GM12878 (cell line): ENCODE measurements at regions not wholly inside any gene's neighbourhood (a gene's known extent, or its start where the extent isn't known, plus 50 kb on each side); places are given as distances from the start of the nearest gene placed in this dataset.

Experiments used
- ATAC-seq: fragments of 200-7000 bp; cut with Tn5 transposase; 3 replicates; pipeline ENCODE4 v1.9.1; 2020; ENCODE audit warnings: mild to moderate bottlenecking, moderate library complexity
- BruUV-seq: library from RNA; stranded (reverse); fragments of 400-500 nt; replicated peaks from 2 replicates; lab custom pipeline; 2021; lab: Mats Ljungman, UMichigan
- CTCF ChIA-PET: fragments of 300-600 bp; sonication (Branson Sonifier 250); formaldehyde crosslinking; extraction: SDS; loops from one replicate; lab custom pipeline; 2021; ENCODE audit warnings: inconsistent platforms; lab: Yijun Ruan, JAX
- POLR2A ChIA-PET: fragments of 350-600 bp; formaldehyde crosslinking; extraction: SDS; loops from one replicate; lab custom pipeline; 2021; ENCODE audit warnings: inconsistent platforms; lab: Charles Lee
- RAD21 ChIA-PET: fragments of 300-600 bp; sonication (Branson Sonifier 250); formaldehyde crosslinking; loops from one replicate; lab custom pipeline; 2023; ENCODE audit warnings: antibody characterized with exemption; ENCODE audit not compliant: unreplicated experiment; lab: Charles Lee
- SMC1A ChIA-PET: fragments of 300-600 bp; sonication (Branson Sonifier 250); formaldehyde crosslinking; loops from one replicate; lab custom pipeline; 2023; ENCODE audit not compliant: unreplicated experiment, uncharacterized antibody; lab: Charles Lee
- DNase-seq: peaks from one replicate; pipeline ENCODE4 v3.0.0-alpha.2; 2011; ENCODE audit warnings: low read depth, low spot score
- FAIRE-seq: peaks from 3 replicates; lab custom pipeline; 2011; peaks lifted over from hg19 to GRCh38; lab: Jason Lieb, UNC
- H2AFZ ChIP-seq: 2 replicates; pipeline ENCODE4 v1.6.0; 2011; ENCODE audit warnings: low read depth, low read length, control low read depth; ENCODE audit not compliant: control insufficient read depth
- H3K27ac ChIP-seq: 2 replicates; pipeline ENCODE4 v1.5.1; 2011; ENCODE audit warnings: control low read depth; ENCODE audit not compliant: control insufficient read depth, insufficient read depth
- H3K27me3 ChIP-seq, 2 experiments: replicated peaks in 1 of 2; 2 replicates each; pipeline versions ENCODE4 v1.6.0 to v1.6.1; 2011; ENCODE audit warnings: low read length in 1 of 2; ENCODE audit not compliant: control insufficient read depth in 2 of 2, insufficient read depth in 2 of 2
- H3K36me3 ChIP-seq, 2 experiments: 2 replicates each; pipeline ENCODE4 v1.5.1; 2011; ENCODE audit warnings: low read length in 1 of 2; ENCODE audit not compliant: control insufficient read depth in 2 of 2, insufficient read depth in 2 of 2
- H3K4me1 ChIP-seq: 2 replicates; pipeline ENCODE4 v1.6.1; 2011; ENCODE audit warnings: mild to moderate bottlenecking, low read length, moderate library complexity, mixed read lengths; ENCODE audit not compliant: control insufficient read depth, insufficient read depth
- H3K4me2 ChIP-seq: 2 replicates; pipeline ENCODE4 v1.6.0; 2011; ENCODE audit warnings: control low read depth; ENCODE audit not compliant: control insufficient read depth, insufficient read depth
- H3K4me3 ChIP-seq: fragments of 200-600 bp; sonication (generic); 2 replicates; pipeline ENCODE4 v1.5.1; 2016
- H3K79me2 ChIP-seq: 2 replicates; pipeline ENCODE4 v1.6.0; 2011; ENCODE audit warnings: low read length; ENCODE audit not compliant: control insufficient read depth, insufficient read depth
- H3K9ac ChIP-seq: 2 replicates; pipeline ENCODE4 v1.8.0; 2011; ENCODE audit warnings: low read length, control low read depth, mixed read lengths; ENCODE audit not compliant: control insufficient read depth, insufficient read depth
- H3K9me3 ChIP-seq: replicated peaks from 3 replicates; pipeline ENCODE4 v1.5.1; 2011; ENCODE audit warnings: mild to moderate bottlenecking, low read length; ENCODE audit not compliant: control insufficient read depth, insufficient read depth
- H4K20me1 ChIP-seq: 2 replicates; pipeline ENCODE4 v1.6.0; 2011; ENCODE audit not compliant: control insufficient read depth, insufficient read depth
- BCLAF1 ChIP-seq: fragments of 450-650 bp; IDR thresholded peaks from 2 replicates; pipeline ENCODE4 v1.6.1; 2017; ENCODE audit warnings: antibody characterized with exemption, mild to moderate bottlenecking, moderate library complexity
- REST ChIP-seq: IDR thresholded peaks from 2 replicates; pipeline ENCODE4 v1.6.1; 2012; ENCODE audit warnings: mild to moderate bottlenecking, low read depth, low read length
- WGBS: methylation state at CpG from one replicate; pipeline ENCODE4 v1.1.6; 2016; ENCODE audit warnings: low lambda C conversion rate; ENCODE audit not compliant: insufficient replicate concordance, insufficient coverage; ENCODE audit errors: missing lambda C conversion rate; 5-methylcytosine and 5-hydroxymethylcytosine counted together
- in situ Hi-C: fragments of 300-500 bp; cut with MboI; formaldehyde crosslinking; loops from 9 replicates; pipeline ENCODE4 v1.14.3; 2018; ENCODE audit warnings: mixed read lengths
- intact Hi-C: fragments of 100-400 bp; cut with micrococcal nuclease; formaldehyde crosslinking; loops from one replicate; pipeline ENCODE4 v1.14.2; 2022; ENCODE audit not compliant: unreplicated experiment
- TF ChIP-seq, protein P1 (sequence below): fragments of 450-650 bp; formaldehyde crosslinking; IDR thresholded peaks from 2 replicates; pipeline ENCODE4 v1.5.0; 2022; ENCODE audit warnings: mild to moderate bottlenecking, missing genetic modification characterization

GRCh38 chr11:116511684-116512083, 261.1 kb downstream of the BUD13 start:
- BruUV-seq = no TSS peak
- no peak overlapping the region for H3K4me2 ChIP-seq
- ATAC-seq = no peak
- no peak overlapping the region for H3K27ac ChIP-seq
- no peak for FAIRE-seq
- TF ChIP-seq, protein P1, sequence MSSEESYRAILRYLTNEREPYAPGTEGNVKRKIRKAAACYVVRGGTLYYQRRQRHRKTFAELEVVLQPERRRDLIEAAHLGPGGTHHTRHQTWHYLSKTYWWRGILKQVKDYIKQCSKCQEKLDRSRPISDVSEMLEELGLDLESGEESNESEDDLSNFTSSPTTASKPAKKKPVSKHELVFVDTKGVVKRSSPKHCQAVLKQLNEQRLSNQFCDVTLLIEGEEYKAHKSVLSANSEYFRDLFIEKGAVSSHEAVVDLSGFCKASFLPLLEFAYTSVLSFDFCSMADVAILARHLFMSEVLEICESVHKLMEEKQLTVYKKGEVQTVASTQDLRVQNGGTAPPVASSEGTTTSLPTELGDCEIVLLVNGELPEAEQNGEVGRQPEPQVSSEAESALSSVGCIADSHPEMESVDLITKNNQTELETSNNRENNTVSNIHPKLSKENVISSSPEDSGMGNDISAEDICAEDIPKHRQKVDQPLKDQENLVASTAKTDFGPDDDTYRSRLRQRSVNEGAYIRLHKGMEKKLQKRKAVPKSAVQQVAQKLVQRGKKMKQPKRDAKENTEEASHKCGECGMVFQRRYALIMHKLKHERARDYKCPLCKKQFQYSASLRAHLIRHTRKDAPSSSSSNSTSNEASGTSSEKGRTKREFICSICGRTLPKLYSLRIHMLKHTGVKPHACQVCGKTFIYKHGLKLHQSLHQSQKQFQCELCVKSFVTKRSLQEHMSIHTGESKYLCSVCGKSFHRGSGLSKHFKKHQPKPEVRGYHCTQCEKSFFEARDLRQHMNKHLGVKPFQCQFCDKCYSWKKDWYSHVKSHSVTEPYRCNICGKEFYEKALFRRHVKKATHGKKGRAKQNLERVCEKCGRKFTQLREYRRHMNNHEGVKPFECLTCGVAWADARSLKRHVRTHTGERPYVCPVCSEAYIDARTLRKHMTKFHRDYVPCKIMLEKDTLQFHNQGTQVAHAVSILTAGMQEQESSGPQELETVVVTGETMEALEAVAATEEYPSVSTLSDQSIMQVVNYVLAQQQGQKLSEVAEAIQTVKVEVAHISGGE (CRISPR knock-in tag) = no peak
- TF ChIP-seq REST (no peak), BCLAF1 (no peak)
- no peaks in the 10 kb centered on the region for H3K9me3 ChIP-seq
- no peak overlapping the region for H2AFZ ChIP-seq
- in situ Hi-C loops (no loop called here), intact Hi-C loops (no loop called here)
- H3K79me2 ChIP-seq = no peaks in the 10 kb centered on the region
- ChIA-PET SMC1A (no interaction called here), RAD21 (no interaction called here), POLR2A (no interaction called here), CTCF (interaction anchor here (1.1 kb wide), 2 partner anchors 130 to 180 kb away, joined by 4 to 6 read pairs; no protein-coding TSS in a partner anchor)
- no peaks in the 10 kb centered on the region for H4K20me1 ChIP-seq
- H3K9ac ChIP-seq = no peak overlapping the region
- no peak for DNase-seq
- WGBS = 40% methylated on average over 7 of the region's 7 CpGs
- no peak overlapping the region for H3K4me3 ChIP-seq
- H3K4me1 ChIP-seq = no peaks in the 10 kb centered on the region
- no peaks in the 10 kb centered on the region for H3K36me3 ChIP-seq
- H3K27me3 ChIP-seq = peaks cover 3 to 9% of the 10 kb centered on the region in 2 experiments; a peak in 3 of 4 replicates
